ENCODE measurements at regions not wholly inside any gene's neighbourhood (a gene's known extent, or its start where the extent isn't known, plus 50 kb on each side); places are given as distances from the start of the nearest gene placed in this dataset.
A peak's percentile ranks its signal among the peaks of the same experiment; 100 is the strongest.

- Histone ChIP-seq H3K9ac (ENCODE audit: insufficient read depth in 1 of 2, low read depth in 2 of 2, low read length in 2 of 2) (no peak overlapping the region), H3K4me1 (replicated peaks in 1 of 2; ENCODE audit: control insufficient read depth in 2 of 2, insufficient read depth in 2 of 2, low read length in 2 of 2) (no peaks in the 10 kb centered on the region), H3K9me3 (replicated peaks; ENCODE audit: control insufficient read depth, insufficient read depth, low read depth, low read length) (no peaks in the 10 kb centered on the region), H3K27ac (ENCODE audit: extremely low read depth, low read depth, low read length) (no peak overlapping the region), H2AFZ (ENCODE audit: low read depth, low read length) (no peak overlapping the region), H3K4me2 (ENCODE audit: insufficient read depth, low read length) (no peak overlapping the region), H3K4me3 (no peak overlapping the region), H3K36me3 (ENCODE audit: control insufficient read depth, insufficient read depth, low read length) (no peaks in the 10 kb centered on the region), H4K20me1 (replicated peaks; ENCODE audit: control insufficient read depth, insufficient read depth, low read length) (no peaks in the 10 kb centered on the region), H3K9me1 (ENCODE audit: control insufficient read depth, insufficient read depth, low read length) (no peaks in the 10 kb centered on the region), H3K79me2 (ENCODE audit: control insufficient read depth, insufficient read depth, low read length) (no peaks in the 10 kb centered on the region), H3K27me3 (ENCODE audit: control insufficient read depth in 2 of 2, insufficient read depth in 2 of 2, low read length in 2 of 2) (no peaks in the 10 kb centered on the region)
- POLR2A ChIA-PET: interaction anchor here (0.6 kb wide), 1 partner anchor 53 kb away, joined by 4 read pairs; no protein-coding TSS in a partner anchor
- no peak for ATAC-seq
- in situ Hi-C loops (cut with MboI) (no loop called here), intact Hi-C loops (cut with micrococcal nuclease) (no loop called here)
- CTCF ChIA-PET (ENCODE audit: low intra/inter-chr PET ratio): no interaction called here
- BruUV-seq (replicated peaks): no TSS peak
- no peak for TF ChIP-seq ZNF79 (CRISPR knock-in tag; IDR thresholded peaks at IDR 0.05; ENCODE audit: low read depth)
- TF ChIP-seq KDM2B (CRISPR knock-in tag; IDR thresholded peaks at IDR 0.05): no peak
- no peak for TF ChIP-seq FOXK1 (CRISPR knock-in tag; IDR thresholded peaks at IDR 0.05; ENCODE audit: borderline replicate concordance)
- peak; percentile 43; the same call in 1 of the 2 replicates for TF ChIP-seq MAFF (IDR thresholded peaks at IDR 0.05; ENCODE audit: low read length)
- TF ChIP-seq MAFK (IDR thresholded peaks at IDR 0.05; ENCODE audit: low read length): peak; percentile 56; the same call in 1 of the 2 replicates
- no peak for TF ChIP-seq ZHX1 (conservative IDR thresholded peaks at IDR 0.05; ENCODE audit: low read length)
- TF ChIP-seq ZNF316 (IDR thresholded peaks at IDR 0.05): peak; percentile 53
- TF ChIP-seq MAFG (tag; conservative IDR thresholded peaks at IDR 0.05): peak; percentile 52
- no peak for TF ChIP-seq ARNT (IDR thresholded peaks at IDR 0.05)
- TF ChIP-seq NCOA2 (IDR thresholded peaks at IDR 0.05; ENCODE audit: partially characterized antibody in 2 of 2): no peak
- TF ChIP-seq TBL1XR1 (IDR thresholded peaks at IDR 0.05; ENCODE audit: low read length in 2 of 2): no peak
- DNase-seq (ENCODE audit: extremely low read depth in 1 of 4, low spot score in 3 of 4): no peak
- no peak for FAIRE-seq
- 0% methylated on average over 2 of the region's 2 CpGs for WGBS (ENCODE audit: insufficient coverage, low coverage, missing lambda C conversion rate)
Observed at GRCh38 chr2:179332903-179333302, 68.3 kb upstream of the SESTD1 start.

Measured in K562 (cell line).